GM12878 (cell line): ENCODE measurements at regions not wholly inside any gene's neighbourhood (a gene's known extent, or its start where the extent isn't known, plus 50 kb on each side); places are given as distances from the start of the nearest gene placed in this dataset.

Experiments used
- BRCA1 ChIP-seq: IDR thresholded peaks from 2 replicates; pipeline ENCODE4 v1.6.1; 2011; ENCODE audit warnings: low read depth, low read length, improper control_type of control experiment
- CBX3 ChIP-seq: fragments of 200-600 bp; sonication (generic); IDR thresholded peaks from 2 replicates; pipeline ENCODE4 v1.6.1; 2016; ENCODE audit warnings: low read depth, borderline replicate concordance
- CBX5 ChIP-seq: sonication (generic); IDR thresholded peaks from 2 replicates; pipeline ENCODE4 v1.6.1; 2016; ENCODE audit warnings: low read depth, moderate library complexity, mild to moderate bottlenecking, inconsistent platforms
- SIX5 ChIP-seq: IDR thresholded peaks from 2 replicates; pipeline ENCODE4 v1.6.1; 2011; ENCODE audit warnings: mild to moderate bottlenecking, low read depth, low read length, moderate library complexity; ENCODE audit not compliant: severe bottlenecking
- TF ChIP-seq, protein P1 (sequence below): IDR thresholded peaks from 2 replicates; pipeline ENCODE4 v1.6.1; 2011; ENCODE audit warnings: mild to moderate bottlenecking, low read depth, low read length, moderate library complexity; ENCODE audit not compliant: insufficient replicate concordance
- TF ChIP-seq, protein P2 (sequence below): fragments of 450-650 bp; IDR thresholded peaks from 2 replicates; pipeline ENCODE4 v1.6.1; 2017; ENCODE audit warnings: mild to moderate bottlenecking, low read depth, inconsistent platforms; ENCODE audit not compliant: poor library complexity, severe bottlenecking
- TF ChIP-seq, protein P3 (sequence below): fragments of 450-650 bp; IDR thresholded peaks from 2 replicates; pipeline ENCODE4 v1.6.1; 2017; ENCODE audit warnings: mild to moderate bottlenecking, moderate library complexity
- TF ChIP-seq, protein P4 (sequence below): IDR thresholded peaks from 2 replicates; pipeline ENCODE4 v1.6.1; 2011; ENCODE audit warnings: low read depth, mild to moderate bottlenecking, low read length, moderate library complexity, borderline replicate concordance; ENCODE audit errors: extremely low read depth
- TF ChIP-seq, protein P5 (sequence below): IDR thresholded peaks from 2 replicates; pipeline ENCODE4 v1.6.1; 2011; ENCODE audit warnings: borderline replicate concordance, low read depth, mild to moderate bottlenecking, moderate library complexity, mixed read lengths, low read length; ENCODE audit not compliant: insufficient read depth; ENCODE audit errors: extremely low read length

DNA sequence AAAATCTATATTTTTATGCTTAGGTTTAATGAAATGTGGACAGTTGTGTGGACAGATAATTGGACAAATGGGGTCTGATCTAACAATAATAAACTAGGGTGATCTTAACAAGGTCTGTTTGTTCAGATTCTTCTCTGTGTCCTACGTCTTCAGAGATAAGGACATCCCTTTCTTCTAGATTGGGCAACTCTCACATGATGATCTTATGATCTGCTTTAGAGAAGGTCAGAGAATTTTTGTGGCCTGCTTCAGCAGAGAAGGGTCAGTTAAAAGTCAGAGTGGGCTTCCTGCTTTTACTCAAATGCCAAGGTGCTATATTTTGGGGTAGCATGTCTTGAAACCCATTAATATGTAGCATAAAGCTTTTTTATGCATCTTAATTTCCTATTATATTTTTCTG, 63.8 kb upstream of the RGMB start (continued):
- TF ChIP-seq, protein P1, sequence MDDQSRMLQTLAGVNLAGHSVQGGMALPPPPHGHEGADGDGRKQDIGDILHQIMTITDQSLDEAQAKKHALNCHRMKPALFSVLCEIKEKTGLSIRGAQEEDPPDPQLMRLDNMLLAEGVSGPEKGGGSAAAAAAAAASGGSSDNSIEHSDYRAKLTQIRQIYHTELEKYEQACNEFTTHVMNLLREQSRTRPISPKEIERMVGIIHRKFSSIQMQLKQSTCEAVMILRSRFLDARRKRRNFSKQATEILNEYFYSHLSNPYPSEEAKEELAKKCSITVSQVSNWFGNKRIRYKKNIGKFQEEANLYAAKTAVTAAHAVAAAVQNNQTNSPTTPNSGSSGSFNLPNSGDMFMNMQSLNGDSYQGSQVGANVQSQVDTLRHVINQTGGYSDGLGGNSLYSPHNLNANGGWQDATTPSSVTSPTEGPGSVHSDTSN: no peak
- TF ChIP-seq, protein P2, sequence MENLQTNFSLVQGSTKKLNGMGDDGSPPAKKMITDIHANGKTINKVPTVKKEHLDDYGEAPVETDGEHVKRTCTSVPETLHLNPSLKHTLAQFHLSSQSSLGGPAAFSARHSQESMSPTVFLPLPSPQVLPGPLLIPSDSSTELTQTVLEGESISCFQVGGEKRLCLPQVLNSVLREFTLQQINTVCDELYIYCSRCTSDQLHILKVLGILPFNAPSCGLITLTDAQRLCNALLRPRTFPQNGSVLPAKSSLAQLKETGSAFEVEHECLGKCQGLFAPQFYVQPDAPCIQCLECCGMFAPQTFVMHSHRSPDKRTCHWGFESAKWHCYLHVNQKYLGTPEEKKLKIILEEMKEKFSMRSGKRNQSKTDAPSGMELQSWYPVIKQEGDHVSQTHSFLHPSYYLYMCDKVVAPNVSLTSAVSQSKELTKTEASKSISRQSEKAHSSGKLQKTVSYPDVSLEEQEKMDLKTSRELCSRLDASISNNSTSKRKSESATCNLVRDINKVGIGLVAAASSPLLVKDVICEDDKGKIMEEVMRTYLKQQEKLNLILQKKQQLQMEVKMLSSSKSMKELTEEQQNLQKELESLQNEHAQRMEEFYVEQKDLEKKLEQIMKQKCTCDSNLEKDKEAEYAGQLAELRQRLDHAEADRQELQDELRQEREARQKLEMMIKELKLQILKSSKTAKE: no peak
- no peak for TF ChIP-seq CBX3
- TF ChIP-seq BRCA1: no peak
- TF ChIP-seq, protein P3, sequence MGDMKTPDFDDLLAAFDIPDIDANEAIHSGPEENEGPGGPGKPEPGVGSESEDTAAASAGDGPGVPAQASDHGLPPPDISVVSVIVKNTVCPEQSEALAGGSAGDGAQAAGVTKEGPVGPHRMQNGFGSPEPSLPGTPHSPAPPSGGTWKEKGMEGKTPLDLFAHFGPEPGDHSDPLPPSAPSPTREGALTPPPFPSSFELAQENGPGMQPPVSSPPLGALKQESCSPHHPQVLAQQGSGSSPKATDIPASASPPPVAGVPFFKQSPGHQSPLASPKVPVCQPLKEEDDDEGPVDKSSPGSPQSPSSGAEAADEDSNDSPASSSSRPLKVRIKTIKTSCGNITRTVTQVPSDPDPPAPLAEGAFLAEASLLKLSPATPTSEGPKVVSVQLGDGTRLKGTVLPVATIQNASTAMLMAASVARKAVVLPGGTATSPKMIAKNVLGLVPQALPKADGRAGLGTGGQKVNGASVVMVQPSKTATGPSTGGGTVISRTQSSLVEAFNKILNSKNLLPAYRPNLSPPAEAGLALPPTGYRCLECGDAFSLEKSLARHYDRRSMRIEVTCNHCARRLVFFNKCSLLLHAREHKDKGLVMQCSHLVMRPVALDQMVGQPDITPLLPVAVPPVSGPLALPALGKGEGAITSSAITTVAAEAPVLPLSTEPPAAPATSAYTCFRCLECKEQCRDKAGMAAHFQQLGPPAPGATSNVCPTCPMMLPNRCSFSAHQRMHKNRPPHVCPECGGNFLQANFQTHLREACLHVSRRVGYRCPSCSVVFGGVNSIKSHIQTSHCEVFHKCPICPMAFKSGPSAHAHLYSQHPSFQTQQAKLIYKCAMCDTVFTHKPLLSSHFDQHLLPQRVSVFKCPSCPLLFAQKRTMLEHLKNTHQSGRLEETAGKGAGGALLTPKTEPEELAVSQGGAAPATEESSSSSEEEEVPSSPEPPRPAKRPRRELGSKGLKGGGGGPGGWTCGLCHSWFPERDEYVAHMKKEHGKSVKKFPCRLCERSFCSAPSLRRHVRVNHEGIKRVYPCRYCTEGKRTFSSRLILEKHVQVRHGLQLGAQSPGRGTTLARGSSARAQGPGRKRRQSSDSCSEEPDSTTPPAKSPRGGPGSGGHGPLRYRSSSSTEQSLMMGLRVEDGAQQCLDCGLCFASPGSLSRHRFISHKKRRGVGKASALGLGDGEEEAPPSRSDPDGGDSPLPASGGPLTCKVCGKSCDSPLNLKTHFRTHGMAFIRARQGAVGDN: no peak
- TF ChIP-seq, protein P4, sequence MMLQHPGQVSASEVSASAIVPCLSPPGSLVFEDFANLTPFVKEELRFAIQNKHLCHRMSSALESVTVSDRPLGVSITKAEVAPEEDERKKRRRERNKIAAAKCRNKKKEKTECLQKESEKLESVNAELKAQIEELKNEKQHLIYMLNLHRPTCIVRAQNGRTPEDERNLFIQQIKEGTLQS: no peak
- no peak for TF ChIP-seq SIX5
- TF ChIP-seq, protein P5, sequence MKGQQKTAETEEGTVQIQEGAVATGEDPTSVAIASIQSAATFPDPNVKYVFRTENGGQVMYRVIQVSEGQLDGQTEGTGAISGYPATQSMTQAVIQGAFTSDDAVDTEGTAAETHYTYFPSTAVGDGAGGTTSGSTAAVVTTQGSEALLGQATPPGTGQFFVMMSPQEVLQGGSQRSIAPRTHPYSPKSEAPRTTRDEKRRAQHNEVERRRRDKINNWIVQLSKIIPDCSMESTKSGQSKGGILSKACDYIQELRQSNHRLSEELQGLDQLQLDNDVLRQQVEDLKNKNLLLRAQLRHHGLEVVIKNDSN: no peak
- no peak for TF ChIP-seq CBX5
